ENCODE measurements at regions not wholly inside any gene's neighbourhood (a gene's known extent, or its start where the extent isn't known, plus 50 kb on each side); places are given as distances from the start of the nearest gene placed in this dataset.

Small RNA genes in the stretch of these regions (small RNA-seq; reads per million reads assigned to genes)
- gene RNU6-1222P = 0 reads per million in 2 experiments
